ENCODE measurements at regions not wholly inside any gene's neighbourhood (a gene's known extent, or its start where the extent isn't known, plus 50 kb on each side); places are given as distances from the start of the nearest gene placed in this dataset.

GRCh38 chr15:38743147-38743546, 178.5 kb upstream of the RASGRP1 start:
- no peaks in the 10 kb centered on the region for H3K36me3 Mint-ChIP-seq
- no peak overlapping the region for H3K4me2 ChIP-seq (replicated peaks; ENCODE audit: extremely low read depth, low read length, poor library complexity, severe bottlenecking)
- no peaks in the 10 kb centered on the region for H3K79me2 ChIP-seq (ENCODE audit: insufficient read depth, low read length)
- H3K27ac Mint-ChIP-seq = no peak overlapping the region
- no peak overlapping the region for H3K4me3 Mint-ChIP-seq
- H2AFZ ChIP-seq (ENCODE audit: insufficient read depth, low read depth, low read length, poor library complexity, severe bottlenecking) = peak overlapping the region; percentile 10
- peaks cover 0 to 6% of the 10 kb centered on the region in 2 donors for H3K4me1 ChIP-seq (ENCODE audit: control insufficient read depth in 1 of 2, insufficient read depth in 2 of 2, low read length in 2 of 2)
- no CpG with 5 or more reads among the region's 3 CpGs for WGBS (ENCODE audit: insufficient coverage)
- H4K20me1 ChIP-seq (ENCODE audit: insufficient read depth, low read length) = no peaks in the 10 kb centered on the region
- intact Hi-C loops (cut with micrococcal nuclease) = no loop called here
- TF ChIP-seq, protein P1, sequence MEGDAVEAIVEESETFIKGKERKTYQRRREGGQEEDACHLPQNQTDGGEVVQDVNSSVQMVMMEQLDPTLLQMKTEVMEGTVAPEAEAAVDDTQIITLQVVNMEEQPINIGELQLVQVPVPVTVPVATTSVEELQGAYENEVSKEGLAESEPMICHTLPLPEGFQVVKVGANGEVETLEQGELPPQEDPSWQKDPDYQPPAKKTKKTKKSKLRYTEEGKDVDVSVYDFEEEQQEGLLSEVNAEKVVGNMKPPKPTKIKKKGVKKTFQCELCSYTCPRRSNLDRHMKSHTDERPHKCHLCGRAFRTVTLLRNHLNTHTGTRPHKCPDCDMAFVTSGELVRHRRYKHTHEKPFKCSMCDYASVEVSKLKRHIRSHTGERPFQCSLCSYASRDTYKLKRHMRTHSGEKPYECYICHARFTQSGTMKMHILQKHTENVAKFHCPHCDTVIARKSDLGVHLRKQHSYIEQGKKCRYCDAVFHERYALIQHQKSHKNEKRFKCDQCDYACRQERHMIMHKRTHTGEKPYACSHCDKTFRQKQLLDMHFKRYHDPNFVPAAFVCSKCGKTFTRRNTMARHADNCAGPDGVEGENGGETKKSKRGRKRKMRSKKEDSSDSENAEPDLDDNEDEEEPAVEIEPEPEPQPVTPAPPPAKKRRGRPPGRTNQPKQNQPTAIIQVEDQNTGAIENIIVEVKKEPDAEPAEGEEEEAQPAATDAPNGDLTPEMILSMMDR (IDR thresholded peaks at IDR 0.05) = no peak
- H3K4me1 Mint-ChIP-seq = peaks cover 6% of the 10 kb centered on the region
- no peak overlapping the region for H3K27ac ChIP-seq (ENCODE audit: low read depth in 1 of 2, low read length in 2 of 2)
- peaks cover 0 to 6% (median 0%) of the 10 kb centered on the region in 3 donors for H3K27me3 Mint-ChIP-seq (ENCODE audit: low read depth in 3 of 3)
- DNase-seq = peak in 1 of 3 donors; percentile 2
- no peaks in the 10 kb centered on the region for H3K36me3 ChIP-seq (replicated peaks in 1 of 2; ENCODE audit: control insufficient read depth in 1 of 2, insufficient read depth in 2 of 2, low read length in 2 of 2)
- no peaks in the 10 kb centered on the region for H3K27me3 ChIP-seq (ENCODE audit: control insufficient read depth in 2 of 2, insufficient read depth in 2 of 2, low read length in 2 of 2)
- H3K9me3 ChIP-seq (replicated peaks in 1 of 2; ENCODE audit: control insufficient read depth in 1 of 2, insufficient read depth in 1 of 2, low read length in 2 of 2) = no peaks in the 10 kb centered on the region
- no peak overlapping the region for H3K4me3 ChIP-seq (replicated peaks in 1 of 3; ENCODE audit: low read depth in 2 of 3, low read length in 3 of 3)
- no peak overlapping the region for H3K9ac ChIP-seq (ENCODE audit: insufficient read depth, low read length, poor library complexity, severe bottlenecking)
- peaks cover 0 to 3% (median 0%) of the 10 kb centered on the region in 7 donors for H3K9me3 Mint-ChIP-seq

GRCh38 chr15:38745126-38745525, 180.5 kb upstream of the RASGRP1 start:
- Histone ChIP-seq H3K4me3 (replicated peaks in 1 of 3; ENCODE audit: low read depth in 2 of 3, low read length in 3 of 3) (no peak overlapping the region), H3K9me3 (replicated peaks in 1 of 2; ENCODE audit: control insufficient read depth in 1 of 2, insufficient read depth in 1 of 2, low read length in 2 of 2) (no peaks in the 10 kb centered on the region), H3K27ac (ENCODE audit: low read depth in 1 of 2, low read length in 2 of 2) (no peak overlapping the region), H3K79me2 (ENCODE audit: insufficient read depth, low read length) (no peaks in the 10 kb centered on the region), H3K4me1 (ENCODE audit: control insufficient read depth in 1 of 2, insufficient read depth in 2 of 2, low read length in 2 of 2) (peaks cover 0 to 6% of the 10 kb centered on the region in 2 donors), H4K20me1 (ENCODE audit: insufficient read depth, low read length) (no peaks in the 10 kb centered on the region), H2AFZ (ENCODE audit: insufficient read depth, low read depth, low read length, poor library complexity, severe bottlenecking) (no peak overlapping the region), H3K4me2 (replicated peaks; ENCODE audit: extremely low read depth, low read length, poor library complexity, severe bottlenecking) (no peak overlapping the region), H3K27me3 (ENCODE audit: control insufficient read depth in 2 of 2, insufficient read depth in 2 of 2, low read length in 2 of 2) (no peaks in the 10 kb centered on the region), H3K36me3 (replicated peaks in 1 of 2; ENCODE audit: control insufficient read depth in 1 of 2, insufficient read depth in 2 of 2, low read length in 2 of 2) (no peaks in the 10 kb centered on the region), H3K9ac (ENCODE audit: insufficient read depth, low read length, poor library complexity, severe bottlenecking) (no peak overlapping the region)
- TF ChIP-seq, protein P1 (IDR thresholded peaks at IDR 0.05) = no peak
- no peak overlapping the region for H3K4me3 Mint-ChIP-seq
- no peak for DNase-seq
- no peak overlapping the region for H3K27ac Mint-ChIP-seq
- H3K27me3 Mint-ChIP-seq (ENCODE audit: low read depth in 3 of 3) = peaks cover 0 to 2% (median 0%) of the 10 kb centered on the region in 3 donors
- peaks cover 6% of the 10 kb centered on the region for H3K4me1 Mint-ChIP-seq
- intact Hi-C loops (cut with micrococcal nuclease) = no loop called here
- no peaks in the 10 kb centered on the region for H3K36me3 Mint-ChIP-seq
- WGBS (ENCODE audit: insufficient coverage) = no CpG with 5 or more reads among the region's 1 CpG
- peaks cover 0 to 2% (median 0%) of the 10 kb centered on the region in 7 donors for H3K9me3 Mint-ChIP-seq
